H9 (cell line): ENCODE measurements at regions not wholly inside any gene's neighbourhood (a gene's known extent, or its start where the extent isn't known, plus 50 kb on each side); places are given as distances from the start of the nearest gene placed in this dataset.

ENCODE experiments used
- DNase-seq: peaks from one replicate; pipeline ENCODE4 v3.0.0-alpha.2; 2017
- H2AFZ ChIP-seq: one replicate; pipeline ENCODE4 v1.6.1; 2013; ENCODE audit warnings: mild to moderate bottlenecking, low read length, control low read depth, moderate library complexity
- H2AK5ac ChIP-seq: 2 replicates; pipeline ENCODE4 v1.6.1; 2013; ENCODE audit warnings: low read length, control low read depth, mixed read lengths; ENCODE audit not compliant: insufficient read length
- H2BK120ac ChIP-seq: one replicate; pipeline ENCODE4 v1.6.1; 2013; ENCODE audit warnings: low read depth, mild to moderate bottlenecking, low read length, control low read depth, inconsistent platforms; ENCODE audit not compliant: poor library complexity, severe bottlenecking
- H2BK12ac ChIP-seq: 2 replicates; pipeline ENCODE4 v1.6.1; 2013; ENCODE audit warnings: low read length, control low read depth, mixed read lengths, low read depth; ENCODE audit not compliant: insufficient read length
- H2BK15ac ChIP-seq: 2 replicates; pipeline ENCODE4 v1.6.1; 2013; ENCODE audit warnings: low read depth, low read length, control low read depth
- H2BK20ac ChIP-seq: one replicate; pipeline ENCODE4 v1.6.1; 2013; ENCODE audit warnings: low read depth, mild to moderate bottlenecking, low read length, control low read depth, inconsistent platforms; ENCODE audit not compliant: poor library complexity, severe bottlenecking
- H2BK5ac ChIP-seq: 2 replicates; pipeline ENCODE4 v1.6.1; 2013; ENCODE audit warnings: low read length, control low read depth, mixed read lengths; ENCODE audit not compliant: insufficient read length
- H3K14ac ChIP-seq: 2 replicates; pipeline ENCODE4 v1.6.1; 2013; ENCODE audit warnings: low read length, control low read depth; ENCODE audit not compliant: insufficient read depth
- H3K18ac ChIP-seq: 2 replicates; pipeline ENCODE4 v1.6.1; 2013; ENCODE audit warnings: low read depth, mild to moderate bottlenecking, mixed read lengths, low read length, control low read depth; ENCODE audit not compliant: insufficient read length
- H3K23ac ChIP-seq: 2 replicates; pipeline ENCODE4 v1.6.1; 2013; ENCODE audit warnings: low read length, control low read depth, mixed read lengths, low read depth; ENCODE audit not compliant: insufficient read length
- H3K23me2 ChIP-seq: 2 replicates; pipeline ENCODE4 v1.6.1; 2013; ENCODE audit warnings: low read depth, mild to moderate bottlenecking, mixed read lengths, low read length, control low read depth; ENCODE audit not compliant: insufficient read length, poor library complexity, severe bottlenecking
- H3K27ac ChIP-seq: 2 replicates; pipeline ENCODE4 v1.5.1; 2013; ENCODE audit warnings: low read length, control low read depth, mixed read lengths, low read depth; ENCODE audit not compliant: insufficient read length
- H3K27me3 ChIP-seq: 2 replicates; pipeline ENCODE4 v1.6.1; 2013; ENCODE audit warnings: low read length, control low read depth, inconsistent platforms; ENCODE audit not compliant: insufficient read depth
- H3K4ac ChIP-seq: 2 replicates; pipeline ENCODE4 v1.6.1; 2013; ENCODE audit warnings: low read depth, mild to moderate bottlenecking, control low read depth, inconsistent platforms, low read length, moderate library complexity
- H3K4me1 ChIP-seq: 2 replicates; pipeline ENCODE4 v1.6.1; 2013; ENCODE audit warnings: low read length, control low read depth, inconsistent platforms; ENCODE audit not compliant: insufficient read depth
- H3K4me2 ChIP-seq: 2 replicates; pipeline ENCODE4 v1.6.1; 2013; ENCODE audit warnings: low read length, control low read depth, mixed read lengths; ENCODE audit not compliant: insufficient read length, insufficient read depth
- H3K56ac ChIP-seq: 2 replicates; pipeline ENCODE4 v1.6.1; 2013; ENCODE audit warnings: low read depth, mild to moderate bottlenecking, mixed read lengths, low read length, control low read depth; ENCODE audit not compliant: insufficient read length
- H3K79me1 ChIP-seq: 2 replicates; pipeline ENCODE4 v1.6.1; 2013; ENCODE audit warnings: low read depth, mild to moderate bottlenecking, moderate library complexity, low read length, control low read depth, inconsistent platforms; ENCODE audit not compliant: insufficient read depth, poor library complexity, severe bottlenecking
- H3K79me2 ChIP-seq: 2 replicates; pipeline ENCODE4 v1.6.1; 2013; ENCODE audit warnings: low read length, control low read depth, inconsistent platforms; ENCODE audit not compliant: insufficient read depth
- H3K9ac ChIP-seq: 2 replicates; pipeline ENCODE4 v1.6.1; 2013; ENCODE audit warnings: low read length, control low read depth, mixed read lengths; ENCODE audit not compliant: insufficient read length; ENCODE audit errors: extremely low read depth
- H3K9me3 ChIP-seq: one replicate; pipeline ENCODE4 v1.6.1; 2013; ENCODE audit warnings: low read depth, low read length, inconsistent platforms; ENCODE audit not compliant: control insufficient read depth
- H3T11ph ChIP-seq: one replicate; pipeline ENCODE4 v1.6.1; 2013; ENCODE audit warnings: mild to moderate bottlenecking, low read length, control low read depth, inconsistent platforms
- H4K20me1 ChIP-seq: one replicate; pipeline ENCODE4 v1.6.1; 2013; ENCODE audit not compliant: control insufficient read depth, insufficient read length, insufficient read depth
- H4K5ac ChIP-seq: 2 replicates; pipeline ENCODE4 v1.6.1; 2013; ENCODE audit warnings: low read depth, mild to moderate bottlenecking, mixed read lengths, low read length, control low read depth; ENCODE audit not compliant: insufficient read length
- H4K8ac ChIP-seq: replicated peaks from 2 replicates; pipeline ENCODE4 v1.6.1; 2013; ENCODE audit warnings: low read length, control low read depth, mixed read lengths, low read depth; ENCODE audit not compliant: insufficient read length
- H4K91ac ChIP-seq: 2 replicates; pipeline ENCODE4 v1.6.1; 2013; ENCODE audit warnings: low read depth, mild to moderate bottlenecking, moderate library complexity, mixed read lengths, low read length, control low read depth; ENCODE audit not compliant: insufficient read length
- H3K27ac Mint-ChIP-seq, 3 experiments: 2 replicates in 2 of 3; 3 replicates in 1 of 3; pipeline ENCODE4 v1.8.0; 2020 to 2021; ENCODE audit warnings: mixed read lengths in 3 of 3, mild to moderate bottlenecking in 1 of 3, moderate library complexity in 1 of 3
- H3K27me3 Mint-ChIP-seq: 2 replicates; pipeline ENCODE4 v1.8.0; 2021; ENCODE audit warnings: low read depth, mild to moderate bottlenecking, moderate library complexity, mixed read lengths
- H3K36me3 Mint-ChIP-seq, 3 experiments: 2 replicates in 2 of 3; 3 replicates in 1 of 3; pipeline ENCODE4 v1.8.0; 2020 to 2021; ENCODE audit warnings: low read depth in 3 of 3, mixed read lengths in 3 of 3; ENCODE audit not compliant: insufficient read depth in 1 of 3
- H3K4me1 Mint-ChIP-seq, 2 experiments: 2 replicates each; pipeline ENCODE4 v1.8.0; 2020; ENCODE audit warnings: mixed read lengths in 2 of 2
- H3K4me3 Mint-ChIP-seq, 2 experiments: 2 replicates in 1 of 2; 3 replicates in 1 of 2; pipeline ENCODE4 v1.8.0; 2020 to 2021; ENCODE audit warnings: mild to moderate bottlenecking in 2 of 2, mixed read lengths in 2 of 2, moderate library complexity in 1 of 2
- H3K9me3 Mint-ChIP-seq, 2 experiments: 2 replicates in 1 of 2; 3 replicates in 1 of 2; pipeline ENCODE4 v1.8.0; 2020; ENCODE audit warnings: mild to moderate bottlenecking in 2 of 2, mixed read lengths in 2 of 2, moderate library complexity in 1 of 2
- WGBS: extraction: QIAGEN DNeasy Blood & Tissue Kit; methylation state at CpG from one replicate; pipeline ENCODE4 v1.1.7; 2013; ENCODE audit warnings: missing lambda C conversion rate, low lambda C conversion rate, mixed read lengths; ENCODE audit not compliant: insufficient read length; ENCODE audit errors: extremely low coverage; 5-methylcytosine and 5-hydroxymethylcytosine counted together
- TF ChIP-seq, protein P1 (sequence below): fragments of 200-600 bp; sonication (generic); conservative IDR thresholded peaks from 3 replicates; pipeline ENCODE4 v1.8.0; 2021; ENCODE audit warnings: antibody characterized with exemption, mild to moderate bottlenecking

GRCh38 chr1:82145656-82146055 is 344.9 kb downstream of the ADGRL2 start:
- H4K20me1 ChIP-seq, result no peaks in the 10 kb centered on the region
- H4K91ac ChIP-seq, result no peak overlapping the region
- H3K18ac ChIP-seq, result no peak overlapping the region
- H2AFZ ChIP-seq, result no peak overlapping the region
- no peak overlapping the region for H3K27ac ChIP-seq
- Mint-ChIP-seq H3K27me3 (peaks cover 1% of the 10 kb centered on the region; the same call in 1 of the 2 replicates), H3K4me3 (no peak overlapping the region), H3K9me3 (peaks cover 0 to 2% of the 10 kb centered on the region in 2 experiments; a peak in 1 of 5 replicates), H3K36me3 (no peaks in the 10 kb centered on the region; a peak in 1 of 7 replicates), H3K27ac (no peak overlapping the region), H3K4me1 (peaks cover 7 to 12% of the 10 kb centered on the region in 2 experiments)
- no peaks in the 10 kb centered on the region; the same call in 1 of the 2 replicates for H3K4me1 ChIP-seq
- no peak overlapping the region for H3K4ac ChIP-seq
- TF ChIP-seq, protein P1, sequence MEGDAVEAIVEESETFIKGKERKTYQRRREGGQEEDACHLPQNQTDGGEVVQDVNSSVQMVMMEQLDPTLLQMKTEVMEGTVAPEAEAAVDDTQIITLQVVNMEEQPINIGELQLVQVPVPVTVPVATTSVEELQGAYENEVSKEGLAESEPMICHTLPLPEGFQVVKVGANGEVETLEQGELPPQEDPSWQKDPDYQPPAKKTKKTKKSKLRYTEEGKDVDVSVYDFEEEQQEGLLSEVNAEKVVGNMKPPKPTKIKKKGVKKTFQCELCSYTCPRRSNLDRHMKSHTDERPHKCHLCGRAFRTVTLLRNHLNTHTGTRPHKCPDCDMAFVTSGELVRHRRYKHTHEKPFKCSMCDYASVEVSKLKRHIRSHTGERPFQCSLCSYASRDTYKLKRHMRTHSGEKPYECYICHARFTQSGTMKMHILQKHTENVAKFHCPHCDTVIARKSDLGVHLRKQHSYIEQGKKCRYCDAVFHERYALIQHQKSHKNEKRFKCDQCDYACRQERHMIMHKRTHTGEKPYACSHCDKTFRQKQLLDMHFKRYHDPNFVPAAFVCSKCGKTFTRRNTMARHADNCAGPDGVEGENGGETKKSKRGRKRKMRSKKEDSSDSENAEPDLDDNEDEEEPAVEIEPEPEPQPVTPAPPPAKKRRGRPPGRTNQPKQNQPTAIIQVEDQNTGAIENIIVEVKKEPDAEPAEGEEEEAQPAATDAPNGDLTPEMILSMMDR, result no peak
- H3T11ph ChIP-seq, result no peak overlapping the region
- WGBS, result no CpG with 5 or more reads among the region's 1 CpG
- H3K4me2 ChIP-seq, result no peak overlapping the region
- H3K27me3 ChIP-seq, result no peaks in the 10 kb centered on the region
- H3K9me3 ChIP-seq, result no peaks in the 10 kb centered on the region
- no peak overlapping the region for H2BK15ac ChIP-seq
- H3K9ac ChIP-seq, result no peak overlapping the region
- no peak overlapping the region for H4K5ac ChIP-seq
- no peak for DNase-seq
- H2BK20ac ChIP-seq, result no peak overlapping the region
- no peak overlapping the region for H4K8ac ChIP-seq
- no peak overlapping the region for H3K14ac ChIP-seq
- no peak overlapping the region for H2AK5ac ChIP-seq
- H3K79me2 ChIP-seq, result no peaks in the 10 kb centered on the region
- H3K23ac ChIP-seq, result no peak overlapping the region
- H3K79me1 ChIP-seq, result no peaks in the 10 kb centered on the region
- H3K56ac ChIP-seq, result no peak overlapping the region
- H2BK120ac ChIP-seq, result no peak overlapping the region
- no peak overlapping the region for H2BK5ac ChIP-seq
- H2BK12ac ChIP-seq, result no peak overlapping the region
- H3K23me2 ChIP-seq, result no peaks in the 10 kb centered on the region
